Naive thymus-derived CD4-positive, alpha-beta T cell (primary cell): ENCODE measurements at regions not wholly inside any gene's neighbourhood (a gene's known extent, or its start where the extent isn't known, plus 50 kb on each side); places are given as distances from the start of the nearest gene placed in this dataset.

Experiments
- ATAC-seq: fragments of 150-1000 bp; cut with Tn5 transposase; 2 replicates; pipeline ENCODE4 v1.10.0; 2021; ENCODE audit warnings: mild to moderate bottlenecking, moderate library complexity
- CTCF ChIA-PET: fragments of 350-600 bp; sonication (Branson Sonifier 250); formaldehyde crosslinking; loops from one replicate; lab custom pipeline; 2021; ENCODE audit warnings: antibody characterized with exemption; lab: Charles Lee
- POLR2A ChIA-PET: fragments of 350-600 bp; sonication (Branson Sonifier 250); formaldehyde crosslinking; loops from one replicate; lab custom pipeline; 2021; ENCODE audit warnings: antibody characterized with exemption, inconsistent platforms; lab: Charles Lee
- DNase-seq, 9 donors: peaks; one replicate each; pipeline versions ENCODE4 v3.0.0 to v3.0.0-alpha.2; 2020 to 2022; ENCODE audit warnings: mixed read lengths in 1 of 9
- H3K27ac ChIP-seq: one replicate; pipeline ENCODE4 v1.7.0; 2013; ENCODE audit warnings: mild to moderate bottlenecking, low read depth, low read length, moderate library complexity
- H3K27me3 ChIP-seq, 2 donors: one replicate each; pipeline ENCODE4 v1.7.0; 2013; ENCODE audit warnings: low read length in 2 of 2, mild to moderate bottlenecking in 2 of 2, moderate library complexity in 2 of 2; ENCODE audit not compliant: control insufficient read depth in 2 of 2, insufficient read depth in 2 of 2
- H3K36me3 ChIP-seq, 3 experiments: 1 replicate in 2 of 3; 2 replicates in 1 of 3; pipeline ENCODE4 v1.7.0; 2013; ENCODE audit warnings: low read length in 3 of 3, mild to moderate bottlenecking in 3 of 3, moderate library complexity in 1 of 3; ENCODE audit not compliant: insufficient read depth in 3 of 3, control insufficient read depth in 2 of 3
- H3K4me1 ChIP-seq, 2 donors: one replicate each; pipeline ENCODE4 v1.7.0; 2013; ENCODE audit warnings: low read length in 2 of 2, mild to moderate bottlenecking in 2 of 2, moderate library complexity in 1 of 2; ENCODE audit not compliant: control insufficient read depth in 2 of 2, insufficient read depth in 2 of 2
- H3K4me3 ChIP-seq: 2 replicates; pipeline ENCODE4 v1.7.0; 2013; ENCODE audit warnings: mild to moderate bottlenecking, low read length
- H3K9me3 ChIP-seq, 3 experiments: 1 replicate in 2 of 3; 2 replicates in 1 of 3; pipeline ENCODE4 v1.7.0; 2013; ENCODE audit warnings: low read length in 3 of 3; ENCODE audit not compliant: control insufficient read depth in 2 of 3
- H3K27ac Mint-ChIP-seq, 9 donors: one replicate each; pipeline ENCODE4 v1.8.0; 2020 to 2022; ENCODE audit warnings: mixed read lengths in 9 of 9, mild to moderate bottlenecking in 8 of 9, moderate library complexity in 5 of 9, inconsistent platforms in 2 of 9
- H3K27me3 Mint-ChIP-seq, 5 donors: one replicate each; pipeline ENCODE4 v1.8.0; 2021 to 2022; ENCODE audit warnings: mixed read lengths in 5 of 5, mild to moderate bottlenecking in 1 of 5
- H3K36me3 Mint-ChIP-seq, 5 donors: one replicate each; pipeline ENCODE4 v1.8.0; 2020 to 2022; ENCODE audit warnings: mixed read lengths in 5 of 5, mild to moderate bottlenecking in 3 of 5, inconsistent platforms in 1 of 5
- H3K4me1 Mint-ChIP-seq, 7 donors: one replicate each; pipeline ENCODE4 v1.8.0; 2020 to 2022; ENCODE audit warnings: mixed read lengths in 7 of 7, mild to moderate bottlenecking in 3 of 7, inconsistent platforms in 1 of 7
- H3K4me3 Mint-ChIP-seq, 10 donors: one replicate each; pipeline ENCODE4 v1.8.0; 2020 to 2022; ENCODE audit warnings: mild to moderate bottlenecking in 10 of 10, mixed read lengths in 10 of 10, moderate library complexity in 6 of 10, inconsistent platforms in 2 of 10
- H3K9me3 Mint-ChIP-seq, 11 donors: one replicate each; pipeline ENCODE4 v1.8.0; 2020 to 2022; ENCODE audit warnings: mixed read lengths in 11 of 11, mild to moderate bottlenecking in 4 of 11, inconsistent platforms in 1 of 11, moderate library complexity in 1 of 11
- intact Hi-C, 2 donors: fragments of 100-400 bp; cut with micrococcal nuclease; formaldehyde crosslinking; loops; one replicate each; pipeline ENCODE4 v1.15.1; 2023

GRCh38 chr11:35886759-35887158 lies 57.1 kb upstream of the LDLRAD3 start:
- ChIA-PET POLR2A (no interaction called here), CTCF (no interaction called here)
- H3K4me1 ChIP-seq: no peaks in the 10 kb centered on the region
- no peaks in the 10 kb centered on the region for H3K27me3 ChIP-seq
- H3K27ac ChIP-seq: no peak overlapping the region
- Mint-ChIP-seq H3K27ac (no peak overlapping the region), H3K27me3 (peaks cover 10 to 37% (median 26%) of the 10 kb centered on the region in 5 donors), H3K4me3 (no peak overlapping the region), H3K4me1 (no peaks in the 10 kb centered on the region), H3K36me3 (no peaks in the 10 kb centered on the region), H3K9me3 (no peaks in the 10 kb centered on the region)
- no peak for ATAC-seq
- no peak overlapping the region for H3K4me3 ChIP-seq
- DNase-seq: no peak
- H3K9me3 ChIP-seq: no peaks in the 10 kb centered on the region
- intact Hi-C loops: no loop called here
- no peaks in the 10 kb centered on the region for H3K36me3 ChIP-seq

GRCh38 chr11:35887737-35888136 lies 56.1 kb upstream of the LDLRAD3 start:
- DNase-seq (no peak), ATAC-seq (no peak)
- Histone ChIP-seq H3K36me3 (no peaks in the 10 kb centered on the region), H3K9me3 (no peaks in the 10 kb centered on the region), H3K4me1 (no peaks in the 10 kb centered on the region), H3K27me3 (no peaks in the 10 kb centered on the region), H3K4me3 (no peak overlapping the region), H3K27ac (no peak overlapping the region)
- H3K36me3 Mint-ChIP-seq: no peaks in the 10 kb centered on the region
- intact Hi-C loops: no loop called here
- no peak overlapping the region for H3K4me3 Mint-ChIP-seq
- ChIA-PET POLR2A (no interaction called here), CTCF (no interaction called here)
- peaks cover 10 to 42% (median 28%) of the 10 kb centered on the region in 5 donors for H3K27me3 Mint-ChIP-seq
- H3K4me1 Mint-ChIP-seq: no peaks in the 10 kb centered on the region
- no peaks in the 10 kb centered on the region for H3K9me3 Mint-ChIP-seq
- H3K27ac Mint-ChIP-seq: no peak overlapping the region

- no peak for DNase-seq
- Histone ChIP-seq H3K27ac (no peak overlapping the region), H3K4me1 (no peaks in the 10 kb centered on the region), H3K27me3 (no peaks in the 10 kb centered on the region), H3K4me3 (no peak overlapping the region), H3K36me3 (no peaks in the 10 kb centered on the region), H3K9me3 (no peaks in the 10 kb centered on the region)
- Mint-ChIP-seq H3K4me3 (no peak overlapping the region), H3K4me1 (no peaks in the 10 kb centered on the region), H3K36me3 (no peaks in the 10 kb centered on the region), H3K9me3 (no peaks in the 10 kb centered on the region), H3K27me3 (peaks cover 10 to 43% (median 28%) of the 10 kb centered on the region in 5 donors), H3K27ac (no peak overlapping the region)
- POLR2A ChIA-PET: no interaction called here
- CTCF ChIA-PET: no interaction called here
- no peak for ATAC-seq
- intact Hi-C loops: no loop called here
Measured at GRCh38 chr11:35888961-35889360, 54.9 kb upstream of the LDLRAD3 start.

GRCh38 chr11:35891096-35891495 lies 52.8 kb upstream of the LDLRAD3 start:
- no peaks in the 10 kb centered on the region for H3K4me1 ChIP-seq
- POLR2A ChIA-PET: no interaction called here
- CTCF ChIA-PET: interaction anchor here (0.6 kb wide), 1 partner anchor 15 kb away, joined by 3 read pairs; no protein-coding TSS in a partner anchor
- Mint-ChIP-seq H3K27ac (no peak overlapping the region), H3K36me3 (no peaks in the 10 kb centered on the region), H3K27me3 (peaks cover 10 to 44% (median 26%) of the 10 kb centered on the region in 5 donors), H3K4me1 (no peaks in the 10 kb centered on the region), H3K4me3 (no peak overlapping the region), H3K9me3 (peaks cover 0 to 2% (median 0%) of the 10 kb centered on the region in 11 donors)
- DNase-seq (no peak), ATAC-seq (no peak)
- H3K4me3 ChIP-seq: no peak overlapping the region
- no peaks in the 10 kb centered on the region for H3K36me3 ChIP-seq
- H3K9me3 ChIP-seq: no peaks in the 10 kb centered on the region
- no peak overlapping the region for H3K27ac ChIP-seq
- intact Hi-C loops: no loop called here
- no peaks in the 10 kb centered on the region for H3K27me3 ChIP-seq

GRCh38 chr11:35892166-35892565 lies 51.7 kb upstream of the LDLRAD3 start:
- Mint-ChIP-seq H3K36me3 (no peaks in the 10 kb centered on the region), H3K27ac (no peak overlapping the region), H3K9me3 (peaks cover 0 to 7% (median 0%) of the 10 kb centered on the region in 11 donors), H3K27me3 (peaks cover 8 to 47% (median 37%) of the 10 kb centered on the region in 5 donors), H3K4me3 (no peak overlapping the region), H3K4me1 (no peaks in the 10 kb centered on the region)
- H3K36me3 ChIP-seq: no peaks in the 10 kb centered on the region
- no peaks in the 10 kb centered on the region for H3K4me1 ChIP-seq
- H3K4me3 ChIP-seq: no peak overlapping the region
- no peaks in the 10 kb centered on the region for H3K27me3 ChIP-seq
- ChIA-PET POLR2A (no interaction called here), CTCF (no interaction called here)
- no peak overlapping the region for H3K27ac ChIP-seq
- no peak for ATAC-seq
- H3K9me3 ChIP-seq: no peaks in the 10 kb centered on the region
- intact Hi-C loops: no loop called here
- DNase-seq: no peak

- ATAC-seq: no peak
- no peaks in the 10 kb centered on the region for H3K4me1 ChIP-seq
- Mint-ChIP-seq H3K27me3 (peaks cover 4 to 48% (median 41%) of the 10 kb centered on the region in 5 donors), H3K27ac (no peak overlapping the region), H3K36me3 (no peaks in the 10 kb centered on the region), H3K4me3 (no peak overlapping the region), H3K4me1 (no peaks in the 10 kb centered on the region), H3K9me3 (peaks cover 0 to 7% (median 0%) of the 10 kb centered on the region in 11 donors)
- intact Hi-C loops: no loop called here
- H3K27ac ChIP-seq: no peak overlapping the region
- H3K9me3 ChIP-seq: no peaks in the 10 kb centered on the region
- POLR2A ChIA-PET: no interaction called here
- DNase-seq: no peak
- no peak overlapping the region for H3K4me3 ChIP-seq
- CTCF ChIA-PET: no interaction called here
- H3K27me3 ChIP-seq: no peaks in the 10 kb centered on the region
- no peaks in the 10 kb centered on the region for H3K36me3 ChIP-seq
Measured at GRCh38 chr11:35893796-35894475, 49.9 kb upstream of the LDLRAD3 start.
